Gastroesophageal sphincter (tissue), 4 donors: ENCODE measurements at regions not wholly inside any gene's neighbourhood (a gene's known extent, or its start where the extent isn't known, plus 50 kb on each side); places are given as distances from the start of the nearest gene placed in this dataset.

Source experiments
- ATAC-seq: fragments of 150-250 bp; one replicate; pipeline ENCODE4 v1.9.1; 2016; ENCODE audit warnings: mild to moderate bottlenecking, moderate library complexity
- H3K27ac ChIP-seq, 4 donors: fragments of 200-600 bp; sonication (generic) in 3 of 4; 1 replicate in 3 of 4; 2 replicates in 1 of 4; pipeline ENCODE4 v1.5.1; 2016 to 2019
- H3K27me3 ChIP-seq: fragments of 200-600 bp; sonication (generic); one replicate; pipeline ENCODE4 v1.5.1; 2019
- H3K36me3 ChIP-seq, 2 donors: fragments of 200-600 bp; sonication (generic); one replicate each; pipeline ENCODE4 v1.5.1; 2019; ENCODE audit warnings: control low read depth in 1 of 2
- H3K4me1 ChIP-seq, 3 donors: fragments of 200-600 bp; sonication (generic); 1 replicate in 2 of 3; 2 replicates in 1 of 3; pipeline ENCODE4 v1.5.1; 2016 to 2019; ENCODE audit warnings: control low read depth in 2 of 3
- H3K4me3 ChIP-seq, 2 donors: fragments of 200-600 bp; sonication (generic); one replicate each; pipeline ENCODE4 v1.5.1; 2019; ENCODE audit warnings: mild to moderate bottlenecking in 1 of 2, moderate library complexity in 1 of 2
- H3K9me3 ChIP-seq, 3 donors: fragments of 200-600 bp; sonication (generic); one replicate each; pipeline ENCODE4 v1.5.1; 2017 to 2019; ENCODE audit warnings: control low read depth in 2 of 3
- CTCF ChIP-seq, 4 experiments: fragments of 200-600 bp in 2 of 4; fragments of 450-650 bp in 2 of 4; sonication (generic) in 1 of 4; IDR thresholded peaks; one replicate each; pipeline ENCODE4 v1.5.1; 2017 to 2019; ENCODE audit warnings: antibody characterized with exemption in 4 of 4, mild to moderate bottlenecking in 2 of 4, moderate library complexity in 2 of 4
- EP300 ChIP-seq: sonication (generic); formaldehyde crosslinking; IDR thresholded peaks from one replicate; pipeline ENCODE4 v1.6.1; 2017; ENCODE audit warnings: antibody characterized with exemption, mild to moderate bottlenecking
- POLR2A ChIP-seq, 2 donors: fragments of 450-650 bp; IDR thresholded peaks; one replicate each; pipeline ENCODE4 v1.6.1; 2017; ENCODE audit warnings: antibody characterized with exemption in 2 of 2, mild to moderate bottlenecking in 2 of 2, moderate library complexity in 1 of 2
- POLR2AphosphoS5 ChIP-seq: sonication (generic); formaldehyde crosslinking; IDR thresholded peaks from one replicate; pipeline ENCODE4 v1.6.1; 2017; ENCODE audit warnings: antibody characterized with exemption
- WGBS, 2 donors: methylation state at CpG; one replicate each; pipeline ENCODE4 v1.1.5; 2018; ENCODE audit warnings: low coverage in 1 of 2; 5-methylcytosine and 5-hydroxymethylcytosine counted together

GRCh38 chr5:128876569-128877382, 88.5 kb upstream of the SLC27A6 start:
- H3K4me1 ChIP-seq, result peaks cover 0 to 10% (median 7%) of the 10 kb centered on the region in 3 donors
- H3K27me3 ChIP-seq, result no peaks in the 10 kb centered on the region
- WGBS, 2 donors, result 75 to 100% methylated on average over 1 to 2 of the region's 3 CpGs
- no peaks in the 10 kb centered on the region for H3K9me3 ChIP-seq
- ATAC-seq, result no peak
- no peaks in the 10 kb centered on the region for H3K36me3 ChIP-seq
- H3K27ac ChIP-seq, result peak overlapping the region in 1 of 4 donors; percentile 51
- TF ChIP-seq POLR2AphosphoS5 (no peak), CTCF (IDR thresholded peaks at IDR 0.05) (no peak), POLR2A (IDR thresholded peaks at IDR 0.05) (no peak), EP300 (no peak)
- H3K4me3 ChIP-seq, result no peak overlapping the region

- ATAC-seq, result no peak
- no peak for TF ChIP-seq POLR2A (IDR thresholded peaks at IDR 0.05)
- no peak for TF ChIP-seq EP300
- TF ChIP-seq POLR2AphosphoS5, result no peak
- no peak for TF ChIP-seq CTCF (IDR thresholded peaks at IDR 0.05)
- Histone ChIP-seq H3K4me1 (peaks cover 0 to 6% (median 3%) of the 10 kb centered on the region in 3 donors), H3K9me3 (no peaks in the 10 kb centered on the region), H3K36me3 (no peaks in the 10 kb centered on the region), H3K4me3 (no peak overlapping the region), H3K27ac (no peak overlapping the region), H3K27me3 (no peaks in the 10 kb centered on the region)
- 53 to 86% methylated on average over 4 of the region's 4 CpGs for WGBS, 2 donors
These were observed 87.8 kb upstream of the SLC27A6 start for GRCh38 chr5:128877476-128877875.

- no peak for TF ChIP-seq EP300
- TF ChIP-seq CTCF (IDR thresholded peaks at IDR 0.05), result no peak
- no peak for TF ChIP-seq POLR2A (IDR thresholded peaks at IDR 0.05)
- TF ChIP-seq POLR2AphosphoS5, result no peak
- WGBS, 2 donors, result 10 to 12% methylated on average over 4 of the region's 4 CpGs
- peak overlapping the region in 2 of 4 donors; percentile 30 to 55 for H3K27ac ChIP-seq
- no peak for ATAC-seq
- H3K27me3 ChIP-seq, result no peaks in the 10 kb centered on the region
- H3K4me1 ChIP-seq, result no peaks in the 10 kb centered on the region
- H3K9me3 ChIP-seq, result no peaks in the 10 kb centered on the region
- no peaks in the 10 kb centered on the region for H3K36me3 ChIP-seq
- no peak overlapping the region for H3K4me3 ChIP-seq
These were observed 83.7 kb upstream of the SLC27A6 start for GRCh38 chr5:128881502-128882018.

- no peak for ATAC-seq
- Histone ChIP-seq H3K4me1 (no peaks in the 10 kb centered on the region), H3K9me3 (no peaks in the 10 kb centered on the region), H3K4me3 (no peak overlapping the region), H3K27ac (no peak overlapping the region), H3K27me3 (no peaks in the 10 kb centered on the region), H3K36me3 (no peaks in the 10 kb centered on the region)
- no peak for TF ChIP-seq CTCF (IDR thresholded peaks at IDR 0.05)
- TF ChIP-seq POLR2A (IDR thresholded peaks at IDR 0.05), result no peak
- TF ChIP-seq POLR2AphosphoS5, result no peak
- TF ChIP-seq EP300, result no peak
These were observed 79.5 kb upstream of the SLC27A6 start for GRCh38 chr5:128885649-128886255.

- H3K36me3 ChIP-seq, result no peaks in the 10 kb centered on the region
- no peak overlapping the region for H3K4me3 ChIP-seq
- TF ChIP-seq POLR2AphosphoS5, result no peak
- TF ChIP-seq POLR2A (IDR thresholded peaks at IDR 0.05), result no peak
- TF ChIP-seq EP300, result no peak
- TF ChIP-seq CTCF (IDR thresholded peaks at IDR 0.05), result no peak
- no peak for ATAC-seq
- H3K27ac ChIP-seq, result no peak overlapping the region
- H3K9me3 ChIP-seq, result no peaks in the 10 kb centered on the region
- no peaks in the 10 kb centered on the region for H3K4me1 ChIP-seq
- no peaks in the 10 kb centered on the region for H3K27me3 ChIP-seq
These were observed 70.2 kb upstream of the SLC27A6 start for GRCh38 chr5:128895122-128895521.
